CD4-positive, alpha-beta T cell (primary cell): ENCODE measurements at regions not wholly inside any gene's neighbourhood (a gene's known extent, or its start where the extent isn't known, plus 50 kb on each side); places are given as distances from the start of the nearest gene placed in this dataset.

Experiments used
- ATAC-seq: fragments of 200-7000 bp; cut with Tn5 transposase; one replicate; pipeline ENCODE4 v1.10.0; 2022; ENCODE audit warnings: mild to moderate bottlenecking; ENCODE audit not compliant: poor library complexity
- CTCF ChIA-PET: fragments of 350-600 bp; sonication (Branson Sonifier 250); formaldehyde crosslinking; loops from one replicate; lab custom pipeline; 2021; ENCODE audit warnings: antibody characterized with exemption, inconsistent platforms; lab: Charles Lee
- POLR2A ChIA-PET: fragments of 350-600 bp; sonication (Branson Sonifier 250); formaldehyde crosslinking; loops from one replicate; lab custom pipeline; 2021; ENCODE audit warnings: antibody characterized with exemption, inconsistent platforms; lab: Charles Lee
- DNase-seq, 14 experiments: peaks; one replicate each; pipeline ENCODE4 v3.0.0-alpha.2; 2013 to 2020; ENCODE audit warnings: mixed read lengths in 2 of 14
- H3K27ac ChIP-seq, 2 donors: one replicate each; pipeline versions ENCODE4 v1.5.1 to v1.7.0; 2013; ENCODE audit warnings: low read length in 2 of 2, low read depth in 1 of 2, mild to moderate bottlenecking in 1 of 2
- H3K27me3 ChIP-seq, 2 experiments: 1 replicate in 1 of 2; 2 replicates in 1 of 2; pipeline versions ENCODE4 v1.6.1 to v1.7.0; 2013; ENCODE audit warnings: low read length in 2 of 2, control low read depth in 1 of 2, mild to moderate bottlenecking in 1 of 2, moderate library complexity in 1 of 2; ENCODE audit not compliant: insufficient read depth in 2 of 2, control insufficient read depth in 1 of 2
- H3K36me3 ChIP-seq: one replicate; pipeline ENCODE4 v1.6.1; 2013; ENCODE audit warnings: low read length, control low read depth; ENCODE audit not compliant: insufficient read depth
- H3K4me1 ChIP-seq: one replicate; pipeline ENCODE4 v1.6.1; 2013; ENCODE audit warnings: low read length, control low read depth; ENCODE audit not compliant: insufficient read depth
- H3K4me3 ChIP-seq: one replicate; pipeline ENCODE4 v1.5.1; 2013; ENCODE audit warnings: mild to moderate bottlenecking, low read length, moderate library complexity
- H3K9me3 ChIP-seq, 2 experiments: 1 replicate in 1 of 2; 2 replicates in 1 of 2; pipeline versions ENCODE4 v1.6.1 to v1.7.0; 2013; ENCODE audit warnings: low read length in 2 of 2, mild to moderate bottlenecking in 2 of 2, control low read depth in 1 of 2, moderate library complexity in 1 of 2; ENCODE audit not compliant: control insufficient read depth in 1 of 2, insufficient read depth in 1 of 2
- H3K27ac Mint-ChIP-seq: one replicate; pipeline ENCODE4 v1.8.0; 2020; ENCODE audit warnings: mixed read lengths
- H3K27me3 Mint-ChIP-seq: one replicate; pipeline ENCODE4 v1.8.0; 2021; ENCODE audit warnings: mixed read lengths
- H3K36me3 Mint-ChIP-seq: one replicate; pipeline ENCODE4 v1.8.0; 2021; ENCODE audit warnings: low read depth, mixed read lengths
- H3K4me1 Mint-ChIP-seq: one replicate; pipeline ENCODE4 v1.8.0; 2021; ENCODE audit warnings: low read depth, mixed read lengths
- H3K4me3 Mint-ChIP-seq: one replicate; pipeline ENCODE4 v1.8.0; 2020; ENCODE audit warnings: mild to moderate bottlenecking, mixed read lengths
- H3K9me3 Mint-ChIP-seq: one replicate; pipeline ENCODE4 v1.8.0; 2020; ENCODE audit warnings: mixed read lengths
- CTCF ChIP-seq: fragments of 200-600 bp; IDR thresholded peaks from one replicate; pipeline ENCODE4 v1.8.0; 2022; ENCODE audit warnings: antibody characterized with exemption, mild to moderate bottlenecking
- intact Hi-C, 2 experiments: fragments of 100-400 bp; cut with DNase I in 1 of 2; cut with micrococcal nuclease in 1 of 2; formaldehyde crosslinking; loops; one replicate each; pipeline versions ENCODE4 v1.15.1 to v1.9.0; 2023 to 2025; cut with DNase I, micrococcal nuclease

GRCh38 chr12:91432755-91433154 lies 250.1 kb upstream of the DCN start:
- CTCF ChIA-PET = no interaction called here

GRCh38 chr12:91432089-91432488 lies 249.5 kb upstream of the DCN start:
- intact Hi-C loops = no loop called here
- no peak for TF ChIP-seq CTCF
- ChIA-PET CTCF (no interaction called here), POLR2A (no interaction called here)
- Mint-ChIP-seq H3K4me3 (no peak overlapping the region), H3K36me3 (no peaks in the 10 kb centered on the region), H3K27ac (no peak overlapping the region), H3K27me3 (no peaks in the 10 kb centered on the region), H3K4me1 (no peaks in the 10 kb centered on the region), H3K9me3 (no peaks in the 10 kb centered on the region)
- peak in 1 of 14 experiments; percentile 4 for DNase-seq
- ATAC-seq = no peak
- H3K9me3 ChIP-seq = no peaks in the 10 kb centered on the region
- H3K27me3 ChIP-seq = no peaks in the 10 kb centered on the region
- no peak overlapping the region for H3K27ac ChIP-seq
- no peaks in the 10 kb centered on the region for H3K4me1 ChIP-seq
- no peaks in the 10 kb centered on the region for H3K36me3 ChIP-seq
- H3K4me3 ChIP-seq = no peak overlapping the region

More at GRCh38 chr12:91432755-91433154, 250.1 kb upstream of the DCN start:
- Mint-ChIP-seq H3K36me3 (no peaks in the 10 kb centered on the region), H3K4me1 (no peaks in the 10 kb centered on the region), H3K9me3 (no peaks in the 10 kb centered on the region), H3K27ac (no peak overlapping the region), H3K4me3 (no peak overlapping the region), H3K27me3 (no peaks in the 10 kb centered on the region)
- Histone ChIP-seq H3K9me3 (no peaks in the 10 kb centered on the region), H3K36me3 (no peaks in the 10 kb centered on the region), H3K4me1 (no peaks in the 10 kb centered on the region), H3K27ac (no peak overlapping the region), H3K27me3 (no peaks in the 10 kb centered on the region), H3K4me3 (no peak overlapping the region)
- POLR2A ChIA-PET = no interaction called here
- intact Hi-C loops = no loop called here
- DNase-seq (no peak), ATAC-seq (no peak)
- no peak for TF ChIP-seq CTCF

GRCh38 chr12:91424506-91424905 lies 241.9 kb upstream of the DCN start:
- H3K27me3 ChIP-seq = no peaks in the 10 kb centered on the region
- no peaks in the 10 kb centered on the region for H3K4me1 Mint-ChIP-seq
- H3K9me3 Mint-ChIP-seq = no peaks in the 10 kb centered on the region
- H3K27ac Mint-ChIP-seq = no peak overlapping the region
- H3K27me3 Mint-ChIP-seq = peaks cover 3% of the 10 kb centered on the region
- no peaks in the 10 kb centered on the region for H3K4me1 ChIP-seq
- TF ChIP-seq CTCF = no peak
- no peaks in the 10 kb centered on the region for H3K36me3 Mint-ChIP-seq
- H3K4me3 Mint-ChIP-seq = no peak overlapping the region
- intact Hi-C loops = no loop called here
- H3K4me3 ChIP-seq = no peak overlapping the region
- ATAC-seq = no peak
- ChIA-PET CTCF (no interaction called here), POLR2A (no interaction called here)
- no peak for DNase-seq
- no peaks in the 10 kb centered on the region for H3K36me3 ChIP-seq
- no peak overlapping the region for H3K27ac ChIP-seq
- H3K9me3 ChIP-seq = no peaks in the 10 kb centered on the region
